GM10248 (cell line): ENCODE measurements at regions not wholly inside any gene's neighbourhood (a gene's known extent, or its start where the extent isn't known, plus 50 kb on each side); places are given as distances from the start of the nearest gene placed in this dataset.

ENCODE experiments used
- CTCF ChIA-PET: fragments of 300-600 bp; sonication (Branson Sonifier 250); formaldehyde crosslinking; extraction: SDS; loops from one replicate; lab custom pipeline; 2021; ENCODE audit warnings: antibody characterized with exemption; lab: Yijun Ruan, JAX
- POLR2A ChIA-PET: fragments of 350-650 bp; sonication (Branson Sonifier 250); formaldehyde crosslinking; extraction: SDS; loops from one replicate; lab custom pipeline; 2020; ENCODE audit warnings: antibody characterized with exemption; lab: Yijun Ruan, JAX
- DNase-seq: peaks from one replicate; pipeline ENCODE4 v3.0.0; 2012; ENCODE audit errors: extremely low spot score
- CTCF ChIP-seq: IDR thresholded peaks from 2 replicates; pipeline ENCODE4 v1.5.1; 2012; ENCODE audit warnings: mild to moderate bottlenecking, low read depth; ENCODE audit errors: extremely low read depth, missing control alignments, control extremely low read depth

DNA sequence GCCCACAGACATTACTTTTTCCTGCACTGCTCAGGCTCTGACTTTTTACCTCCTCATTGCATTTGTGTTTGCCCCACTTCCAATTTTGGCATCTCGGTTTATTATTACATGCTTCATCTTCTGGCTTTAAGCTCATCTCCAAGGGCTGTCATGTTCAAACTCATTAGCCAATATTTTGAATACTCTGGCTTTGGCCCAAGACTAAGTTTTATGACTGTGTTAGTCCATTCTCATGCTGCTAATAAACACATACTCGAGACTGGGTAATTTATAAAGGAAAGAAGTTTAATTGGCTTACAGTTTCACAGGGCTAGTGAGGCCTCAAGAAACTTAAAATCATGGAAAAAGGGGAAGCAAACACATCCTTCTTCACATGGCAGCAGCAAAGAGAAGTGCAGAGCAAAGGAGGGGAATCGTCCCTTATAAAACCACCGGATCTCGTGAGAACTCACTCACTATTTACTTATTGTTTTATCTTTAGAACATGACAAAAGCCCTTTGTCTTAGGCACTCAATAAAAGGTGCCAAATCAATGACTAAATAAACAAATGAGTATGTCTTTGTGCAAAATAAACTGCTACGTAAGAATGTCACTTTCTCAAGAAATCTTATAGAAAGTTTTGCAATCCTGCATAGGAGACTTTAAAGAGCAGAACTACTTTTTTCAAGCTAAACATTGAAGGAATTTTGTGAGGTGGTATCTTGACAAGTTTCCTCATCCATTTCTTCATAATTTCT lies 233.4 kb upstream of the SPRY2 start:
- no peak for TF ChIP-seq CTCF
- DNase-seq = no peak
- CTCF ChIA-PET = interaction anchor here (1.3 kb wide), 1 partner anchor 31 kb away, joined by 3 read pairs; no protein-coding TSS in a partner anchor
- POLR2A ChIA-PET = no interaction called here

- POLR2A ChIA-PET = no interaction called here
- CTCF ChIA-PET = no interaction called here
- TF ChIP-seq CTCF = no peak
- DNase-seq = no peak
Measured at GRCh38 chr13:80572923-80573316, 232.0 kb upstream of the SPRY2 start.

GRCh38 chr13:80572308-80572922 lies 231.5 kb upstream of the SPRY2 start:
- no peak for TF ChIP-seq CTCF
- CTCF ChIA-PET = no interaction called here
- DNase-seq = no peak
- POLR2A ChIA-PET = no interaction called here

- POLR2A ChIA-PET = interaction anchor here (0.5 kb wide), 1 partner anchor 169 kb away, joined by 5 read pairs; no protein-coding TSS in a partner anchor
- CTCF ChIA-PET = no interaction called here
Measured at GRCh38 chr13:80571346-80572307, 230.7 kb upstream of the SPRY2 start.

GRCh38 chr13:80563439-80563838 lies 222.5 kb upstream of the SPRY2 start:
- CTCF ChIA-PET = no interaction called here
- no peak for TF ChIP-seq CTCF
- no peak for DNase-seq
- POLR2A ChIA-PET = no interaction called here

More at GRCh38 chr13:80571346-80572307, 230.7 kb upstream of the SPRY2 start:
- no peak for DNase-seq
- no peak for TF ChIP-seq CTCF

GRCh38 chr13:80562433-80563156 lies 221.7 kb upstream of the SPRY2 start:
- POLR2A ChIA-PET = no interaction called here
- no peak for TF ChIP-seq CTCF
- no peak for DNase-seq
- CTCF ChIA-PET = no interaction called here
